ENCODE measurements at regions not wholly inside any gene's neighbourhood (a gene's known extent, or its start where the extent isn't known, plus 50 kb on each side); places are given as distances from the start of the nearest gene placed in this dataset.
"Not testable (repeated sequence)": the region's sequence is repeated elsewhere in the genome, so short reads cannot be mapped to it uniquely, and the experiment has no call there.

DNA sequence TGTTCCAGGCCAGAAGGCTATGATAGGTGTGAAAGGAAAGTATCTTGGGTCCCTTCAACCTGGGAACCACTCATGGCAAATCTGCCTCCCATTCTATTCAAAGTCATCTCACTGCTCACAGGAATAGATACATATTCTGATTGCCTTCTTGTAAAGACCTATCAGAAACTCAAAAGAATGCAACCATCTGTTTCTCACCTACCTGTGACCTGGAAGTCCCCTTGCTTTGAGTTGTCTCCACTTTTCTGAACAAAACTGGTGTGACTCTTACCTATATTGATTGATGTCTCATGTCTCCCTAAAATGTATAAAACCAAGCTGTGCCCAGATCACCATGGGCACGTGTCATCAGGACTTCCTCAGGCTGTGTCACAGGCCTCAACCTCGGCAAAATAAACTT lies 1149.3 kb downstream of the NSUN3 start:
- no peak for DNase-seq

DNA sequence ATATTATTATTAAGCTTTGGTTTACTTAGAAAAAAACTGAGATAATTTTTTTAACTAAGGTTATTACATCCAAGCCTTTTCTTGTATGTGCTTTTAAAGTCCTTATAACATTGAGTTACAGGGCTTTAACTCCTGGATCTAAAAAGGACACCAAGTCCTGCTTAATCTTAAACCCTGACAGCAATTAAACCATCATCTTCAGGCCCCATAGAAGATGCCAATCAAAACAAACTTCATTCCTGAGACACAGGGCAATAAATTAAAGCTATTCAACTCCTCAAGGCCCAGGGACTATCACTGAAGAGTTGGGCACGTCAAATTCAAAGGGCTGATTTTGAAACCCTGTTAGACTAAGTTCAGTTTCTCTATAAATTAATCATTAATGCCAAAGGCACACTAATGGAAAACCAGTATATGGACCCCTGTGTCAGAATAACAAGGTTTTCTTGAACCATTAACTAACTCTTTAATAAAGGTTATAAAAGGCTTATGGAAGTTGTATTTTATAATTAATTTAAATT lies 1152.6 kb downstream of the NSUN3 start:
- DNase-seq, result no peak

DNA sequence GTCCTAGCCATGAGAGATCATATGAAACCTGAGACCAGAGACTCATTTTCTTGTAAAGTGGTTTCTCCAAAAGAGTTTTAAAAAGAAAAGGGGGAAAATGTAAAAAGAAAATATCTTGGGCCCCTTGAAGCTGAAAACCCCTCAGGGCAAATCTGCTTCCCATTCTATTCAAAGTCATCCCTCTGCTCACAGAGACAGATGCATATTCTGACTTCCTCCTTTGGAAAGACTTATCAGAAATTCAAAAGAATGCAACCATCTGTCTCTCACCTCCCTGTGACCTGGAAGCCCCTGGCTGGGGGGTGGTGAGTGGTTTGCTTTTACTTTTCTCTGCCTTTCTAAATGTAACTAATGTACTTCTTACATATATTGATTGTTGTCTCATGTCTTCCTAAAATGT lies 1154.8 kb downstream of the NSUN3 start:
- no peak for DNase-seq

DNA sequence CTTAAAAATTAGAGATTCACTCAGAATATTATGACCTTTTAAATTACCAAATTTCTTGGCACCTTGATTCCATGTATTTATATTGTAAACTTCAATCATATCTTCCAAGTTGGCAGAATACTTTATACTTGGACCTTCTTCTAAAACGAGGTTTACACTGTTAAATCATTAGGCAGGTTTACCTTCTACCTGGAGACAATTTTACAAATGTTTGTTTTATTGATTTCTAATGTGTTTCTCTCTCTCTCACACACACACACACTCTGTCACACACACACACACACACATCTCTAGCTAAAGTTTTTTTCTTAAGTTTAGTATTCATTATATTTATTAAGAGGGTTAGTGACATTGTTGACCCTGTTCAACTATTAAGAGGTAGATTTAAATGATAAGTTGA lies 1155.6 kb downstream of the NSUN3 start:
- DNase-seq, result no peak

DNA sequence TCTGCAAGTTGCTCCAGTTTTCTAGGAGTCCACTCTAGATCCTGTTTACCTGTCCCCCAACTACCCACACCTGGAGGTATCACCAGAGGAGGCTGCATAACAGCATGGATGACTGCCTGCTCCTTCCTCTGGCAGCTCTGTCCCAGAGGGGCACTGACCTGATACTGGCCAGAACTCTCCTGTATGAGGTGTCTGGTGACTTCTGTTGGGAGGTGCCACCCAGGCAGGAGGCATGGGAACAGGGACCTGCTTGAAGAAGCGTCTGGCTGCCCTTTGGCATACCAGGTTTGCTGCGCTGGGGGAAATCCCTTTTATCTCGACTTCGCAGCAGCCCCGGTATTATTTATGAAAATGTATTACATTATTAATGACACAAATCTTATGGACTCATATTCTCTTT lies 1163.6 kb downstream of the NSUN3 start:
- no peak for DNase-seq

DNA sequence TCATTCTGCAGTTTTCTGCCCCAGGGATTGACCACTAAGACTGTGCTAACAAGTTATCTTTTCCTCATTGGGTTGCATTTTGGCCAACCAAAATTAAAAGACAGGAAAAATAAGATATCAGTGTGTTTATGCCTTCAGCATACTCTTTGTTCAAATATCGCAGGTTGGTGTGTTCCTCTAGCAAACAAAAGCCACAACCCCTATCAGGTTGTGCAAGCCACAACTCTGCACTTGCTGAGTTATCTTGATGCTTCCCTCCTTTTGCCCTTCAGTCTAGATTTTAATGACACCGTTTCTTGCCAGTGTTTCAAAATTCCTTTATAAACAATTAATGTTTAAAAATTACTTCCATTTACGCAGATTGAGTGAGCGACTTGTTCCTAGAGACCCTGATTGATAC lies 1164.2 kb downstream of the NSUN3 start:
- DNase-seq, result no peak

DNA sequence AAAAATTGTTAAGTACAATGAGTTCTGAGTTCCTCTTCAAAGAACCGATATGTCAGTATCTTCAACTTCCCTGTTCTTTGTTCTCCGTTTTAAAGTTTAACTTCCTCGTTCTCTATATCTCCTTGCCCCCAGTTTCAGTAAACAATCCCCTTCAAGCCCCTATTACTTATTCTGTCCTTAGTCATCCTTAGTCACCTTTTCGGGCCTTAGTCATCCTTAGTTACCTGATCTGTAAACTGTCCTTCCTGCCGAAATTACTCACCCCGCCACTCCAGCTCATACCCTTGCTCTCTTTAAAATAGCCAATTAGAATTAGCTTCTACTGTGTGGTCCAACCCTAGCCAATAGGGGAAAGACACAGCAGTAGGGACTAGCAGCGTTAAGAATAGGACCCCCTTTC lies 1165.6 kb downstream of the NSUN3 start:
- DNase-seq, result no peak

DNA sequence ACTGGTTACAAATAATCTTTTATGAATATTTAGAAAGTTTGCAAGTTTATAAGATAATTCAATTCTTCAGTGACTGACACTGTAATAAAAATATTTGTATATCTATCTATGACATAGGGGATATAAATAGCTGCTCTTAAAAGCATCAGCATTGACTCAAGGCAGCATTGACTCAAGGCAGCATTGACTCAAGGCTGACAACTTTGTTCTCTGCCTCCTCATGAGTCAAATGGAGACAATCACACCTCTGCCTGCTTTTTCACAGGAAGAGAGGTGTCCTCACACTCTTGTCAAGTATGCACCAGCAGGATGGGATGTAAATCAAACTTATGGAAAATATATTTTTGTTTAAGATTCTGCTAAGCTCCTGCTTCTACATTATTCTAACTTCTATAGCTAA lies 1173.1 kb downstream of the NSUN3 start:
- no peak for DNase-seq

DNA sequence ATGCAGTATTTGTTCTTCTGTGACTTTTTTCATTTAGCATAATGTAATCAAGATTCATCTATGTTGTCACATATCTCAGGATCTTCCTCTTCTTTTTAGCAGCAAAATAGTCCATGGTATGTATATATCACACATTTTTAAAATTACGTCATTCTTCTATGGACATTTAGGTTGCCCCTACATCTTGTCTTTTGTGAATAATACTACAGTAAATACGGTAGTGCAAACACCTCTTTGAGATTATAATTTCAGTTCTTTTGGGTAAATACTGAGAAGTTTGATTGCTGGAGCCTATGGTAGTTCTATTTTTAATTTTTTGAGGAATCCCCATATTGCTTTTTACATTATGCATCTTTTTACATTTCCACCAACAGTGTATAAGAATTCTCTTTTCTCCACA lies 1174.9 kb downstream of the NSUN3 start:
- no peak for DNase-seq

DNA sequence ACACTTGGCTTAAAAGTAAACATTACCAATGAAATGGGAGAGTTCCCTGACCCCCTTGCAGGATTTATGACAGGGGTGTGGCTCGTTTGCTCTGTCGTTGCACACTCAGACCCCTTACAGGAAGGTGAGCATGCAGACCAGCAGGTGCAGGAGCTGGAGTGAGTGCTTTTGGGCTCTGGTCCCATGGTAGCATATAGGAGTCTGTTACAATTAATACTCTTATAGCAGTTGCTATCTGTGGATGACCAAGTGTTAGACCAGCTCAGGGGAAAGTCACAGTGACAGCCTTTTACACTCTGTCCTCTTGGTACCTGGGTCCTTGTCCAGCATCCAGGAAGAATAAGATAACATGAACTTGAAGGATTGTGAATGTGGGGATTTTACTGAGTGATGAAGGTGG lies 1177.5 kb downstream of the NSUN3 start:
- no peak for DNase-seq

DNA sequence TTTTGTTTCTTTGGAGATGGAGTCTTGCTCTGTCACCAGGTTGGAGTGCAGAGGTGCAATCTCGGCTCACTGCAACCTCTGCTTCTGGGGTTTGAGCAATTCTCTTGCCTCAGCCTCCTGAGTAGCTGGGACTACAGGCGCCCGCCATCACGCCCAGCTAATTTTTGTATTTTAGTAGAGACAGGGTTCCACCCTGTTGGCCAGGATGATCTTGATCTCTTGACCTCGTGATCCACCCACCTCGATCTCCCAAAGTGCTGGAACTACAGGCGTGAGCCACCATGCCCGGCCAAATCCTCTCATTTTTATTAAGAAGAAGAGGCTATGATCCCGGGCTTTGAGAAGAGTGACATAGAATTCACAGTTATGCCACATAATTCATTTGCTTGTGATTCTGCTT lies 1178.4 kb downstream of the NSUN3 start:
- DNase-seq, result not testable (repeated sequence)

DNA sequence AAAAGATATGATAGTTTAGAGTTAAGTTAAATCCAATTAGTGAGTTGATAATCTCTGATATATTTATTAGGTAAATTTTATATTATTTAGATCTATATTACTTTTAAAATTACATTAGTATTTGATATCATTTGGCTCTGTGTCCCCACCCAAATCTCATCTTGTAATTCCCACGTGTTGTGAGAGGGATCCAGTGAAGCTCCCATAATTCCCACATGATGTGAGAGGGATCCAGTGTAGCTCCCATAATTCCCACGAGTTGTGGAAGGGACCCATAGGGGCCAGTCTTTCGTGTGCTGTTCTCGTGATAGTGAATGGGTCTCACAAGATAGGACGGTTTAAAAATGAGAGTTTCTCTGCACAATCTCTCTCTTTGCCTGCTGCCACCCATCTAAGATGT lies 1183.6 kb downstream of the NSUN3 start:
- no peak for DNase-seq

DNA sequence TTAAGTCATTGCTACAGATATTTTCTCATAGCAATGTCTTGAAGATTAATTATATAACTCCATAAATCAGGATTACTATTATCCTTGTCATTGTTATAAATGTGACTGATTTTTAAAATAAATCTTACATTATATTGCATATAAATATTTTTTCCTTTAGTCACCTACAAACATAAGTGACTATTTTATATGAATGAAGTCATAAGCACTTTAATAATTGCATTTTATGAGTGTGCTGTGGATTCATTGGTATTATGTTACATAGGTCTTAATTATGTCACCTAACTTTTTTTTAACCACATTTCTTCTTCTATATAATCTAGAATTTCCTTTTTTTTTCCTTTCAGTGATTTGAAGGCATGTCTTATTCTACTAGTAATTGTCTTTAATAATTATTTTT lies 1191.2 kb downstream of the NSUN3 start:
- no peak for DNase-seq

DNA sequence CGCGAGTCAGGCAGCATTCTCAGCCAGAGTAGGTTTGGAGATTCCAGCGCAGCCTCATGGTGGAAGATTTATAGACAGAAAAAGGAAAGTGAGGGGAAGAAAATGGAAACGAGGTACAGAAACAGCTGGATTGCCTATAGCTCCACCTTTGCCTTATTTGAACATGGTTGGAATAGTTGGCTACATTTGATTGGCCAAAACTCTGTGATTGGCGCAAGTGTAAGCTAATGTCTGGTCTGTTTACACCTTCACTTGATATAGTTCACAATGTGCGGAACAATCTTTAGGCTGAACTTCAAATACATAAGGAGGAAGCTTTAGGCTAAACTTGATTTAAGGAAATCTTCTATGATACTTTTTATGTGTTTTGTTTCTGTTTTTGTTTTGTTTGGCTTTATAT lies 1191.9 kb downstream of the NSUN3 start:
- DNase-seq, result no peak

DNA sequence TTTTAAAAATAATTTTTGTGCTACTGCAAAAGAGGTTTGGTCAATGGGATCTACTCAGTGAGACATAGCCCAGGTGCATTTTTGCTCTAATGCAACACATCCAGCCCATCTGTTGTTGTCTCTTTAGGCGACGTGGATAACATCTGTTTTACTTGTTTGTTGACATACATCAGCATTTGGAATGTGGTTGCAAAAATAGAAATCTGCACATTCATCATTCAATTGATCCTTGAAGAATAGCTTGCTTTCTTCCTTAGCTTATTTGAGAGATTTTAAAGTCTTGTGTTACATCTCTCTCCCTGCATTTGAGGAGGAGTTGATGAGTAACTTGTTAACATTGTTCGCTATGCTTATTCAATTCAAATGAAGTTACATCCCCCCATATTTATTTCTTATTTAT lies 1202.3 kb downstream of the NSUN3 start:
- no peak for DNase-seq

DNA sequence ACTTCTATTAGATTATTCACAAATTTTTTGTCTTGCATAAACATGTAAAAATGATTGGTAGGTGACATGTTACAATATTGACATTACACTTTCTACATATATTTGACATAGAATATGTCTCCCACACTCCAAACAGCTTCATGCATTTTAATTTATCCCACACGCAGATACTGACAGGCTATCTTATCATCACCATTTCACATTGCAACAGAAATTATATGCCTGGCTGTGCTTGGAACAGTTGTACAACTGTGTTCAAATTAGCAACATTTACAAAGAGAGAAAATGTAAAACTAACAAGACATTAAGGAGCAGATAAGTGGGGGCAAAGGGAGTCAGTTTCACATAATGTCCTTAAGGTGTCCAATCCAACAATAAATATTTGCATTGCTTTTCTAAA lies 1208.5 kb downstream of the NSUN3 start:
- DNase-seq, result no peak

DNA sequence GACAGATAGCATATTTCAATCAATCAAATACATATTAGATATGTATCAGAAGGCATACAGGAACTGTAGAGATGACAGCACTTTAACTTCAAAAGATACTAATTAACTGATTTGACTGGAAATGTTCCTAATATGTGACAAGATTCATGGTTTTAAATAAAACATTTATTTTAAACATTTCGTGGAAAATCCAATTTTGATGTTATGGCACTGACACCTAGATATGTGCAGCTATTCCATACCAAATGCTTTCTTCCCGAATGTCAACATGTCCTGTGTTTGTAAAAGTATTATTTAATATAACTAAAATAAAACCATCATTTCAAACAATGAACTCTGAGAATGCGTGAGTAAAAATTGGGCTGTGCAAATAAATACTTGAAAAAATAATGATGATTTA lies 1209.3 kb downstream of the NSUN3 start:
- DNase-seq, result no peak

DNA sequence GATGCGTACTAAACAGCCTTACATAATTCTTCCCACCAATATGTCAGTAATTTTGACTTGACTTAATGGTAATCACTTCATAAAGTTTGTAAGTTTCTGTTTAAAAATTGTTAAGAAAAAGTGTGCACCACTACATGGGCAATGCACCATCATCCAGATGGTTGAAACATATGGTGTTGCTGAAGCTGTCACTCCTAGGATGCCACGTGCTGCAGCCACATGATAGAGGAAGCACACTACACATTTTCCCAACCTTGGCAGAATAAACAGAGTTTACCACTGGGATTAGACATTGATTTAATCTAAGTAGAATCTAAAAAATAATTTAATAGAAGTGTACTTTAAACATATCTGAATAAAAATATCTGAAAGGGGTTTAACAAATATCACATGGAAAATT lies 1209.9 kb downstream of the NSUN3 start:
- no peak for DNase-seq

DNA sequence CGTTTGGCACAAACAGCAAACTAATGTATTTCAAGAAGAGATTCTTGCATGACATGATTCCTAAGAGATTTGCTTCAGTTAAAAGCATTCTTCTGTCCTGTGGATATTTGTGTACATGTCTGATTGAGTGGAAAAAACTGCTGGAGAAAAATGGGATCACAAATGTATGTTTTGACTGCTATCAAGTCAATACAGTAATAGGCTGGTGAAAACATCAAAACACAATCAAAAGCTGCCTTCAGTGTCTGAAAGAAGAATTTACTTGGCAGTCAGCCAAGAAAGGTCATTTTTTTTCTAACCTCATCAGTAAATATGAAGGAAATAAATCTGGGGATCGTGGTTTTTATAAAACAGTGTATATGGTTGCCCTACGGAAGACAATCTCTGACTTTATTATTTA lies 1214.8 kb downstream of the NSUN3 start:
- DNase-seq, result peak; percentile 14

DNA sequence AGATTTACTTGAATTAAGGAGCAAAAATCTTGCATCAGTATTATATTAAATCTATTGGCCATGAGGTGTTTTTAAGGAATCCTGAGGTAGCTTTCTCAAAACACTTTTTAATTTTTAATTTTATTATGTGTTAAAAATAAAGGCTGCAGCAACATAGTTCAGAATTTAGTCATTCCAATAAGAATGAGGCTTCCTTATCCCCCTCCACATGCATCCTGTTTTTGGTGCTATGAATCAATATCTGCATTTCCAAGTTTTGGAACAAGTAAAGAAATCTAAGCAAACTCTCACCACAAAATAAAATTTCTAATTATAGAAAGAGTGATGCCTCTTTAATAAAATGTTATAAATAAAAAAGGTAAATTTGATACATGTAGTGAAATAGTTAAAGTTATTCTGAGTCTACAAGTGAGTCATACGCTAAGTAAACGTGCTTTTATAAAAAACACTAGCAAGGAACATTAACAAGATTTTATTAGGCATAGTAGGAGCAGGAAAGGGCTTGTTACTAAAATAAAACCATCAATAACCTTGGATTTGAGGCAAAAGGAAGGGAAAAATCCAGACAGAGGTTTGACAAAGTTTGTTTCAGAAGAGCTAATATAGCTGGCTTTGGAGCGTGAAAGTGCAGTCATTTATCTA lies 1218.0 kb downstream of the NSUN3 start:
- peak; percentile 30 for DNase-seq

DNA sequence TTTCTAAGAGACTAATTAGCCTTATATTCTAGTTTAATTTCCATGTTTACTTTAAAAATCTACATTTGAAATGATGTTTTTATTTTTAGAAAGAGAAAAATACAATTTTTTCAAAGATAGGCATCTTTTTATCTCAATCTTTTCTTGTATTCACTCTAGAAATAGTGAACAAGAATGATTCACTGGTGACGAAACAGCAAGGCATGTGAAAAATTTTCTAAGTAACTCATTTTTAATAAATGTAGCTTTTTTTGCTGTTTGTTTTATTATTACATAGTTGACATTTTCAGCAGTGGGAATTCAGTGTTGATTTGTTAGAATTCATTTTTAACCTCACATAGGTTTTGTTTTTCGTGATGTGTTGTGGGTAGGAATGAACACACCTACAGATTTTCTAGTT lies 1226.4 kb downstream of the NSUN3 start:
- peak; percentile 75 for DNase-seq

DNA sequence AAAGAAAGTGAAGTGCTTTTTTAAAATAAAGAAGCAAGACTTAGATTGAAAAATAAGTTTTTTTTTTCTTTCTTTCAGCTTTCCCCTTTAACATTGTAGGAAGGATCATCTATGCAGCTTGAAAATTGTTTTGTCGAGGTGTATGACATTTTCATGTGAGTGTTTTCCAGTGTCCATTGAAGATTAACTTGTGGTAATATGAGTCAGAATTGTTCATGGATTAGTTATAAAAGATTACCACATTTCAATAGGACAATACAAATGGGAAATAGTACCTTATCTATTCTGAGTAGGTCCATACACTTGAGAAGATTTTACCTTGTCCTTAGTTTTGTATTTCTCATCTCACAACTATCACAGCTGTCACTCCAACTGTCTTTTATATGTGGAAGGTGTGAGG lies 1234.7 kb downstream of the NSUN3 start:
- DNase-seq, result no peak

DNA sequence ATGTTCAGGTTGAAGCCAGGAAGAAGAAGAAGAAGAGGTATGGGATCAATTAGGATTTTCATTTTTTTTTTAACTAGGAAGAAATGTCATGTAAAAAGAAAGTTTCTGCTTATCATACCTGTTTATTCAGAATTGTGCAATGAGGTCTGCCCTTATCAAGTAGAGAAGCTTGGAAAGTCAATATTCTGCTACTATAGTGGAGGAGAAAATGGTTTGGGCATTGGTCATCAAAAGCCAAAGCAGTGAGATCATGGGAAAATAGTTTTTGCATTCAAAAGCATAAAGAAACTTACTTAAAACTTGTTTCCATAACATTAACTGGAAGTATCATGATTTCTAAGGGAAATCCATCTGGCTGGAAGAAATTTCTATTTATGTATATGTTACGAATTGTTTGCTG lies 1239.2 kb downstream of the NSUN3 start:
- DNase-seq, result peak; percentile 62

DNA sequence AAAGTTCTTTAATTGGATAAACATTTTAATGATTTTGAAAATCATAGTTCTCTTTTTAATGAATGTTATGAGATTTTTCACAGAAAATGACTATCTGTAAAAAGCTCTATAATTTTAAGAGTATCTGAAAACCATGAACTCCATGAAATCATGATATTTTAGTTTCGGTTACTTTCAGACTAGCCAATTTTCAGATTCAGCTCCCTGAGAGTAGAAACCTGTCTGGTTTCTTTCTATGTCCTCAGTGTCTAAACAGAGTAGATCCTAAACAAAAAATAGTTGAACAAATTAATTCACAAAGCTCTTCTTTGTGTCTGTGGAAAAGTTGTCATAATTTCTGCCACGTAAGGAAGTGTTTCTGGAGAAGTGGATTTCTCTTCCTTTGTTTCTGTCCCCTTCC lies 1247.7 kb downstream of the NSUN3 start:
- DNase-seq, result no peak

DNA sequence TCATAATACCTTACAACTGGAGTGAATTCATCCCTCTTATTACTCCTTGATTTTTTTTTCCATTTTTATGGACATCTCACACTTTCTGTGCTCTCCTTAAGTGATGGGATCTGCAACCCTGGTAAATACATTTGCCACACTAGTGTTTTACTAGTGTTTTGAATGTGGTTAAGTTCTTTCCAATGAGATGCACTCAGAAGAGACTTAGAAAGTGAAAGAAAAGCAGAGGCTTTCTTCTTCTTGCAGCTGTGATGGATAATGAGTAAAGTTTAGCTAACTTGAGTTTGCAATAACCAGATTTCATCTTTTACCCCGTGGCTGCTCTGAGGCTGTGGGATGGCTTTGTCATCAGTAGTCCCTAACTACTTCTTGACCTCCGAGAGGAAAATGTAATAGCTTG lies 1248.4 kb downstream of the NSUN3 start:
- no peak for DNase-seq

DNA sequence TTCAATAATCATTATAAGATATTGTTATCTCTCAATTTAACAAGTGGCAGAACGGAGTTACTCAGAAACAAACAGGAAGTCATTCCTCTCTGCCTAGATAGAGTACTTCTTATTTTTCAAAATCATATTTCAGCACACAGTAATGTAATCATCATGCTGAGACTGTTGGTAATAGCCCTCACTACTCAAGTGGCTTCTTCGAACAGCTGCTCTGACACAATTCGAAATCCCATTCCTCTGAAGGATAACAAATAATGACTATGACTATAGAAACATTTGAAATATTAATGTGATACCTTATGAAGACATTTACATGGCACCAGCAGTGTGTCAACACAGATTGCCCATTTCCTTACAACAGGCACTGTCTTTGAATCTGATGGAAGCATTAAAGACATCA lies 1249.8 kb downstream of the NSUN3 start:
- DNase-seq, result no peak

Measured in fibroblast of upper back skin (primary cell).